H1 (cell line): ENCODE measurements at regions not wholly inside any gene's neighbourhood (a gene's known extent, or its start where the extent isn't known, plus 50 kb on each side); places are given as distances from the start of the nearest gene placed in this dataset.

Experiments
- CTCF ChIA-PET: fragments of 300-600 bp; sonication (Branson Sonifier 250); formaldehyde crosslinking; loops from one replicate; lab custom pipeline; 2021; ENCODE audit not compliant: partially characterized antibody; lab: Charles Lee
- POLR2A ChIA-PET: fragments of 300-600 bp; sonication (Branson Sonifier 250); formaldehyde crosslinking; loops from one replicate; lab custom pipeline; 2021; ENCODE audit warnings: inconsistent platforms; ENCODE audit not compliant: partially characterized antibody; lab: Charles Lee
- DNase-seq, 2 experiments: peaks; one replicate each; pipeline versions ENCODE4 v3.0.0 to v3.0.0-alpha.2; 2010 to 2022; ENCODE audit warnings: low spot score in 2 of 2, low read depth in 1 of 2, mixed read lengths in 1 of 2
- FAIRE-seq: peaks from 2 replicates; lab custom pipeline; 2011; peaks lifted over from hg19 to GRCh38; lab: Jason Lieb, UNC
- H2AFZ ChIP-seq: 2 replicates; pipeline ENCODE4 v1.8.1; 2012; ENCODE audit warnings: low read length, inconsistent platforms
- H2AK5ac ChIP-seq: 2 replicates; pipeline ENCODE4 v1.6.1; 2013; ENCODE audit warnings: low read depth, low read length
- H2BK120ac ChIP-seq: replicated peaks from 2 replicates; pipeline ENCODE3; 2013; ENCODE audit warnings: low read depth, low read length, inconsistent platforms
- H2BK12ac ChIP-seq: 2 replicates; pipeline ENCODE4 v1.6.1; 2013; ENCODE audit warnings: low read depth, low read length
- H2BK15ac ChIP-seq: 2 replicates; pipeline ENCODE4 v1.6.1; 2013; ENCODE audit warnings: low read length
- H2BK20ac ChIP-seq: 2 replicates; pipeline ENCODE4 v1.6.1; 2013; ENCODE audit warnings: low read length
- H2BK5ac ChIP-seq: 2 replicates; pipeline ENCODE4 v1.6.1; 2013; ENCODE audit warnings: low read depth, low read length
- H3K14ac ChIP-seq: 2 replicates; pipeline ENCODE4 v1.6.1; 2013; ENCODE audit warnings: inconsistent platforms; ENCODE audit not compliant: insufficient read length
- H3K18ac ChIP-seq: 2 replicates; pipeline ENCODE4 v1.6.1; 2013; ENCODE audit warnings: low read length; ENCODE audit errors: extremely low read depth
- H3K23ac ChIP-seq: 2 replicates; pipeline ENCODE4 v1.6.1; 2013; ENCODE audit warnings: inconsistent platforms; ENCODE audit not compliant: insufficient read length
- H3K23me2 ChIP-seq: 2 replicates; pipeline ENCODE4 v1.6.1; 2013; ENCODE audit warnings: low read depth, low read length
- H3K27ac ChIP-seq: 2 replicates; pipeline ENCODE4 v1.6.1; 2011; ENCODE audit warnings: low read depth, low read length, inconsistent platforms
- H3K27me3 ChIP-seq, 4 experiments: replicated peaks in 1 of 4; 1 replicate in 1 of 4; 2 replicates in 3 of 4; pipeline versions ENCODE4 v1.6.1 to v1.8.1; 2011 to 2013; ENCODE audit warnings: low read length in 3 of 4, mild to moderate bottlenecking in 3 of 4, inconsistent platforms in 2 of 4, mixed read lengths in 2 of 4, moderate library complexity in 1 of 4; ENCODE audit not compliant: control insufficient read depth in 3 of 4, insufficient read depth in 3 of 4; ENCODE audit errors: extremely low read depth in 1 of 4
- H3K36me3 ChIP-seq, 4 experiments: 2 replicates each; pipeline versions ENCODE4 v1.6.1 to v1.8.1; 2011 to 2013; ENCODE audit warnings: mild to moderate bottlenecking in 4 of 4, low read length in 3 of 4, moderate library complexity in 2 of 4, control low read depth in 1 of 4, inconsistent platforms in 1 of 4; ENCODE audit not compliant: insufficient read depth in 4 of 4, control insufficient read depth in 2 of 4
- H3K4ac ChIP-seq: replicated peaks from 2 replicates; pipeline ENCODE3; 2013; ENCODE audit warnings: low read length, low read depth, mixed read lengths, inconsistent platforms; ENCODE audit not compliant: insufficient read length
- H3K4me1 ChIP-seq, 4 experiments: replicated peaks in 1 of 4; 1 replicate in 1 of 4; 2 replicates in 3 of 4; pipeline versions ENCODE4 v1.6.1 to v1.8.1; 2011 to 2013; ENCODE audit warnings: low read length in 3 of 4, inconsistent platforms in 2 of 4, mixed read lengths in 1 of 4; ENCODE audit not compliant: insufficient read depth in 4 of 4, control insufficient read depth in 3 of 4
- H3K4me2 ChIP-seq, 2 experiments: 2 replicates each; pipeline versions ENCODE4 v1.6.1 to v1.8.1; 2011 to 2013; ENCODE audit warnings: low read depth in 2 of 2, low read length in 2 of 2, control low read depth in 1 of 2, inconsistent platforms in 1 of 2, mild to moderate bottlenecking in 1 of 2; ENCODE audit not compliant: insufficient read depth in 1 of 2
- H3K4me3 ChIP-seq, 4 experiments: fragments of 200-600, 300-600 bp in 1 of 4; sonication (generic), shearing (Covaris generic), sonication (Bioruptor Twin) in 1 of 4; 2 replicates each; pipeline versions ENCODE4 v1.5.1 to v1.8.1; 2011 to 2016; ENCODE audit warnings: low read length in 4 of 4, low read depth in 3 of 4, control low read depth in 2 of 4, inconsistent platforms in 2 of 4, mild to moderate bottlenecking in 2 of 4, mixed read lengths in 1 of 4, moderate library complexity in 1 of 4; ENCODE audit not compliant: insufficient read depth in 2 of 4; ENCODE audit errors: extremely low read depth in 1 of 4
- H3K56ac ChIP-seq: replicated peaks from 2 replicates; pipeline ENCODE3; 2013; ENCODE audit warnings: low read depth, mild to moderate bottlenecking, mixed read lengths, low read length, inconsistent platforms; ENCODE audit not compliant: insufficient read length
- H3K79me1 ChIP-seq: 2 replicates; pipeline ENCODE4 v1.6.1; 2013; ENCODE audit warnings: low read depth, low read length, control low read depth
- H3K79me2 ChIP-seq, 2 experiments: 2 replicates each; pipeline versions ENCODE4 v1.6.1 to v1.8.1; 2012 to 2013; ENCODE audit warnings: low read length in 2 of 2, mild to moderate bottlenecking in 2 of 2, inconsistent platforms in 1 of 2; ENCODE audit not compliant: insufficient read depth in 2 of 2, control insufficient read depth in 1 of 2
- H3K9ac ChIP-seq, 4 experiments: replicated peaks in 1 of 4; 1 replicate in 1 of 4; 2 replicates in 3 of 4; pipeline versions ENCODE4 v1.6.1 to v1.8.1; 2011 to 2013; ENCODE audit warnings: low read depth in 3 of 4, low read length in 3 of 4, control low read depth in 2 of 4, mild to moderate bottlenecking in 2 of 4, moderate library complexity in 2 of 4, inconsistent platforms in 1 of 4; ENCODE audit errors: extremely low read depth in 1 of 4
- H3K9me3 ChIP-seq, 2 experiments: 2 replicates each; pipeline versions ENCODE4 v1.6.1 to v1.8.1; 2012 to 2013; ENCODE audit warnings: mild to moderate bottlenecking in 2 of 2, moderate library complexity in 2 of 2, control low read depth in 1 of 2, inconsistent platforms in 1 of 2, low read depth in 1 of 2, low read length in 1 of 2, mixed read lengths in 1 of 2; ENCODE audit not compliant: insufficient read depth in 2 of 2
- H4K20me1 ChIP-seq, 2 experiments: replicated peaks in 1 of 2; 2 replicates each; pipeline versions ENCODE3 to v1.8.1; 2011 to 2013; ENCODE audit warnings: inconsistent platforms in 2 of 2, low read length in 2 of 2, mild to moderate bottlenecking in 1 of 2; ENCODE audit not compliant: insufficient read depth in 2 of 2, control insufficient read depth in 1 of 2
- H4K5ac ChIP-seq: 2 replicates; pipeline ENCODE4 v1.6.1; 2013; ENCODE audit warnings: low read length, low read depth, mixed read lengths, inconsistent platforms; ENCODE audit not compliant: insufficient read length
- H4K8ac ChIP-seq: 2 replicates; pipeline ENCODE4 v1.8.0; 2013; ENCODE audit warnings: mild to moderate bottlenecking, moderate library complexity, low read length, inconsistent platforms; ENCODE audit not compliant: insufficient read depth; ENCODE audit errors: extremely low read depth
- H4K91ac ChIP-seq: replicated peaks from 2 replicates; pipeline ENCODE3; 2013; ENCODE audit warnings: low read length, mixed read lengths, inconsistent platforms; ENCODE audit not compliant: insufficient read length
- CBX5 ChIP-seq: fragments of 300-800, 300-1000 bp; sonication (generic); IDR thresholded peaks from 2 replicates; pipeline ENCODE4 v1.7.1; 2016; ENCODE audit warnings: antibody characterized with exemption, low read length, low read depth
- CHD1 ChIP-seq: IDR thresholded peaks from 2 replicates; pipeline ENCODE4 v1.6.1; 2012; ENCODE audit warnings: low read depth, low read length, improper control_type of control experiment
- E2F6 ChIP-seq: IDR thresholded peaks from 2 replicates; pipeline ENCODE4 v1.6.1; 2012; ENCODE audit warnings: inconsistent platforms
- GABPA ChIP-seq: IDR thresholded peaks from 2 replicates; pipeline ENCODE4 v1.6.1; 2011; ENCODE audit warnings: mild to moderate bottlenecking, low read length, moderate library complexity, borderline replicate concordance; ENCODE audit not compliant: insufficient read depth
- HDAC2 ChIP-seq, 2 experiments: fragments of 300-600 bp in 1 of 2; sonication (generic) in 1 of 2; IDR thresholded peaks; 2 replicates each; pipeline ENCODE4 v1.6.1; 2011 to 2012; ENCODE audit warnings: low read depth in 2 of 2, low read length in 2 of 2, mild to moderate bottlenecking in 2 of 2, moderate library complexity in 2 of 2, borderline replicate concordance in 1 of 2, inconsistent platforms in 1 of 2
- JUND ChIP-seq: IDR thresholded peaks from 2 replicates; pipeline ENCODE4 v1.6.1; 2011; ENCODE audit warnings: mild to moderate bottlenecking, improper control_type of control experiment, low read length
- SIRT6 ChIP-seq: IDR thresholded peaks from one replicate; pipeline ENCODE4 v1.7.1; 2012; ENCODE audit warnings: low read length, inconsistent platforms
- SRF ChIP-seq: IDR thresholded peaks from 2 replicates; pipeline ENCODE4 v1.6.1; 2011; ENCODE audit warnings: mild to moderate bottlenecking, low read depth, low read length, moderate library complexity
- WGBS, 2 experiments: shearing (Covaris generic) in 1 of 2; methylation state at CpG; one replicate each; pipeline versions ENCODE4 v1.1.6 to v1.1.7; 2013 to 2015; ENCODE audit warnings: low lambda C conversion rate in 2 of 2, mixed read lengths in 2 of 2, inconsistent platforms in 1 of 2, low coverage in 1 of 2, missing lambda C conversion rate in 1 of 2; ENCODE audit not compliant: insufficient replicate concordance in 2 of 2, insufficient coverage in 1 of 2, insufficient read length in 1 of 2; ENCODE audit errors: extremely low coverage in 1 of 2, missing lambda C conversion rate in 1 of 2; 5-methylcytosine and 5-hydroxymethylcytosine counted together
- TF ChIP-seq, protein P1 (sequence below), 3 experiments: IDR thresholded peaks; 1 replicate in 2 of 3; 2 replicates in 1 of 3; pipeline versions ENCODE4 v1.5.1 to v1.6.1; 2011; ENCODE audit warnings: low read length in 3 of 3, mild to moderate bottlenecking in 3 of 3, inconsistent platforms in 2 of 3, low read depth in 1 of 3, moderate library complexity in 1 of 3; ENCODE audit not compliant: insufficient read depth in 1 of 3; ENCODE audit errors: control extremely low read depth in 1 of 3

- Histone ChIP-seq H3K9me3 (no peaks in the 10 kb centered on the region), H3K4me3 (no peak overlapping the region), H2BK120ac (no peak overlapping the region), H4K5ac (no peak overlapping the region), H2AFZ (no peak overlapping the region), H3K23me2 (no peaks in the 10 kb centered on the region), H3K79me1 (no peaks in the 10 kb centered on the region), H3K36me3 (no peaks in the 10 kb centered on the region), H3K4ac (no peak overlapping the region), H3K4me2 (no peak overlapping the region), H2BK15ac (no peak overlapping the region), H3K27me3 (no peaks in the 10 kb centered on the region), H2AK5ac (no peak overlapping the region), H2BK5ac (no peak overlapping the region), H3K4me1 (no peaks in the 10 kb centered on the region), H3K56ac (no peak overlapping the region), H3K79me2 (no peaks in the 10 kb centered on the region), H3K14ac (no peak overlapping the region), H2BK20ac (no peak overlapping the region), H3K27ac (no peak overlapping the region), H4K20me1 (no peaks in the 10 kb centered on the region), H3K18ac (no peak overlapping the region), H3K23ac (no peak overlapping the region), H4K8ac (no peak overlapping the region), H4K91ac (no peak overlapping the region), H3K9ac (no peak overlapping the region), H2BK12ac (no peak overlapping the region)
- no peak for DNase-seq
- ChIA-PET CTCF (no interaction called here), POLR2A (no interaction called here)
- no peak for FAIRE-seq
- 89% methylated on average over 3 of the region's 3 CpGs; no CpG with 5 or more reads in 1 of the 2 experiments for WGBS, 2 experiments
- TF ChIP-seq E2F6 (no peak), SRF (no peak), SIRT6 (no peak), CBX5 (no peak), HDAC2 (IDR thresholded peaks at IDR 0.05; ENCODE audit: borderline replicate concordance in 1 of 2, low read depth in 2 of 2, low read length in 2 of 2) (no peak), JUND (no peak), CHD1 (no peak), GABPA (no peak)
- TF ChIP-seq, protein P1, sequence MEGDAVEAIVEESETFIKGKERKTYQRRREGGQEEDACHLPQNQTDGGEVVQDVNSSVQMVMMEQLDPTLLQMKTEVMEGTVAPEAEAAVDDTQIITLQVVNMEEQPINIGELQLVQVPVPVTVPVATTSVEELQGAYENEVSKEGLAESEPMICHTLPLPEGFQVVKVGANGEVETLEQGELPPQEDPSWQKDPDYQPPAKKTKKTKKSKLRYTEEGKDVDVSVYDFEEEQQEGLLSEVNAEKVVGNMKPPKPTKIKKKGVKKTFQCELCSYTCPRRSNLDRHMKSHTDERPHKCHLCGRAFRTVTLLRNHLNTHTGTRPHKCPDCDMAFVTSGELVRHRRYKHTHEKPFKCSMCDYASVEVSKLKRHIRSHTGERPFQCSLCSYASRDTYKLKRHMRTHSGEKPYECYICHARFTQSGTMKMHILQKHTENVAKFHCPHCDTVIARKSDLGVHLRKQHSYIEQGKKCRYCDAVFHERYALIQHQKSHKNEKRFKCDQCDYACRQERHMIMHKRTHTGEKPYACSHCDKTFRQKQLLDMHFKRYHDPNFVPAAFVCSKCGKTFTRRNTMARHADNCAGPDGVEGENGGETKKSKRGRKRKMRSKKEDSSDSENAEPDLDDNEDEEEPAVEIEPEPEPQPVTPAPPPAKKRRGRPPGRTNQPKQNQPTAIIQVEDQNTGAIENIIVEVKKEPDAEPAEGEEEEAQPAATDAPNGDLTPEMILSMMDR (IDR thresholded peaks at IDR 0.05; ENCODE audit: control extremely low read depth in 1 of 3, insufficient read depth in 1 of 3, low read depth in 1 of 3, low read length in 3 of 3): no peak
Measured at GRCh38 chr15:72983801-72984545, 68.3 kb upstream of the NEO1 start.
